ENCODE measurements at regions not wholly inside any gene's neighbourhood (a gene's known extent, or its start where the extent isn't known, plus 50 kb on each side); places are given as distances from the start of the nearest gene placed in this dataset.

DNA sequence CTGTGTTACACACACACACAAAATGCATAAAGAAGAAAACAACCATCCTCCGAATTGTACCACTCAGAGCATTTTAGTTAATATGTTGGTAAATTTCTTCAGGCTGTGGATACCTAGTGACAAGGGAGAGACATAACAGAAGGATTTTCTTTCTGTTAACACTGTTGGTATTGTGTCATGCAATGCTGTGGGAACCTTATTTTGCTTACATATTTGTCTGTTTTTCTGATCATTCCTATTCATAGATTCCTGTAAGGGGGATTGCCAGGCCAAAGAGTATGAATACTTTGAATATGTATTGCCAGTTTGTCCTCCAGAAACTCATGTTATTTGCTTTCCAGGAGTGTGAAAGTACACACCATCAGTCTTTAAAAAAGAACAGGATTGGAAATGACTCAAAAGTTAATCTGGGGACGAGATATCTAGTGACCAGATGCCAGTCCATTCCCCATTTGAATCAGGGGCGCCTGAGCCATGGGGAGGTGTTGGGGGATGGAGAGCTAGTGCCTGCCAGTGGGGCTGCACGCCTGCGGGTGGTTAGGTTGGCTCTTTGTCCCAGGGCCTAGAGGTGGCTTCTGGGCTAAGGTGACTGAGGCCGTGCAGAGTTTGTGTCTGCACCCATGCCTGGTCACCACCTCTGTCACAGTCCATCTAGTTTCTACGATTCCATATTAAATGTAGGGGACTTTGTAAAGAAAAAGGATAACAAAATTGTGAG lies 142.0 kb downstream of the PTPN20 start:
- no peaks in the 10 kb centered on the region for H3K36me3 Mint-ChIP-seq
- DNase-seq (ENCODE audit: low spot score in 2 of 2) = no peak
- no peak for ATAC-seq
- no peak overlapping the region for H3K27ac Mint-ChIP-seq
- H3K9me3 Mint-ChIP-seq = no peaks in the 10 kb centered on the region

DNA sequence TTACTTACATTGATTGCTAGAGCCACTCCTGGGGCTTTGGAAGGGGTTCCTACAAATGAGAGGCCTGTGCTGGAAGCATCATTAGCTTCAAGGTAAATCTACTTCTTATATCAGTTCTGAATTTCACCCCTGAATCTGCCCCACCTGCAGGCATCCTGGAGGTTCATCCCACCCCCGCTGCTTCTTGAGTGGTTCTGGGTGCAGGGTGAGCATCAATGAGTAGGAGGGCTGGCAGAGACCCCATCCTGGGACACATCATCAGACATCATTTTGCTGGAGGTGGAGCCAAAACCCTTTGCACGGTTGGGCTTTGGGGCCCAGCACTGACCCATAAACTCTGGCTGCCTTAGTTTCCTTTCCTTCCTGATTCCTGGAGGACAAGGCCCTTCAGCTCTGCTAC lies 143.7 kb downstream of the PTPN20 start:
- ATAC-seq (no peak), DNase-seq (ENCODE audit: low spot score in 2 of 2) (no peak)
- no peaks in the 10 kb centered on the region for H3K36me3 Mint-ChIP-seq

DNA sequence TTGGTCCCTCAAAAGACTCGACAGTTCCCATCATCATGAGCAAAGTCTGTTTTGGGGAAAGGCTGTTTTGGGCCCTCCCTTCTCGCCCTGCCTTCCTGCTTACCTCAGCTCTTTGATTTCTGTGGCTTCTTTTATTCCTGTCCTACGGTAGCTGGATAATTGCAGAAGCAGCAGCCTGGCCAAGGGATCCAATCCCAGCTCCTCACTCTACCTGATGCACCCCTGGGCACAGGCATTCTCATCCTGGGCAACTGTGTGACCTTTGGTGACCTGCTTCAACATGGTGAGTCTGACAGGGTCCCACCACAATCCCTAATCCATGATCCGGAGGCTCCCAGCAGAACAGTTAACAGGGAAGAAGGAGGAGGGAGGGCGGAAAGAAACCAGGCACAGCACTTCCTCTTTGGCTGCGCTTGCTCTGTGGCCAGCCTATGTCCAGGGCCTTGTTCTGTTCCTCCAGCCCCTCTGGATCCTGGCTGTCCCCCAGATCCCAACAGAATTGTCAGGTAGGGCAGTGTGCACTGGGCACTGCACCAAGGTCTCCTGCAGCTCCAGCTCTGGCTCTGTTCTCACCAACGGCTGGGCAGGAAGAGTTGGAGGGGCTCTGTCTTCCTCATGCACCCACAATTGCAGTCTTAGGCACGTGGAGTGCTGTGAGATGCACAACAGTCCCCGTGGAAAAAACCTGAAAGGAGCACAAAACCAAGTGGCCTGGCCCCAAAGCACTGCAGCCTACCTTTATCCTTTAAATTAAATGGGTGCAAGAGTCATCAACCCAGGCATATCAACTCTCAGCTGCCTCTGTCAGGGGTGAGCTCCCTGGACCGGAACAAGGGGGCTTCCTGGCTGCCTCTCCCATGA lies 144.4 kb downstream of the PTPN20 start:
- no peaks in the 10 kb centered on the region for H3K9me3 Mint-ChIP-seq
- no peak for ATAC-seq
- H3K27ac Mint-ChIP-seq = no peak overlapping the region
- no peak for DNase-seq (ENCODE audit: low spot score in 2 of 2)
- no peaks in the 10 kb centered on the region for H3K36me3 Mint-ChIP-seq

More for the DNA sequence above, 143.7 kb downstream of the PTPN20 start:
- H3K27ac Mint-ChIP-seq = no peak overlapping the region
- H3K9me3 Mint-ChIP-seq = no peaks in the 10 kb centered on the region

DNA sequence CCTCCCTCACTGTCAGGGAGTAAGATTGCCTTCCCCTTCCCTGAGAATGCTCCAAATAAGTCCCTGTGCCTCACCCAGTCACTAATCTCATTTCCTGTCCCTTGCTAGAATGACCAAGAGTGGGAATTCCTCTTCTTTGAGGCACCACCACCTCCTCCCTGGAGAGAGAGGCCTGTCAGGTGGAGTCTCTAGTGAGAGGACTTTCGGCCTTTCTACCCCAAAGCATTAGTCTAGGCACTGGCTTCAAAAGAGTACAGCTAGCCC lies 145.0 kb downstream of the PTPN20 start:
- no peaks in the 10 kb centered on the region for H3K9me3 Mint-ChIP-seq

DNA sequence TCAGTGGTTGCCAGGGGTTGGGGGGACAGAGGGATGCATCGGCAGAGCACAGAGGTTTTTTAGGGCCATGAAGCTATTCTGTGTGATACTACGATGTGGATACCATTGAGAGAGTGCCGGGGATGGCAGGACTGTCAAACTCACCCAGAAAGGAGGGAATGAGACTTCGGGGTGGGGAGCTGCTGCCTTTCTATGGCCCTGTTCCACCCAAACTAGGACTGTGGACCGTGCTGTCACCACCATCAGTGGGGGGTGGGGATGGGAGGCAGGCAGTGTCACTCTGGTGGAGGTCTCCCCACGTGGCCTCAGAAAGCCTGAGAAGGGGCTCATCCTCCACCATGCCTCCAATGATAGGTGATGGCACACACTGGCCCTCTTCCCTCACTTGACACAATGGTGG lies 146.2 kb downstream of the PTPN20 start:
- Mint-ChIP-seq H3K9me3 (no peaks in the 10 kb centered on the region), H3K36me3 (no peaks in the 10 kb centered on the region), H3K27ac (no peak overlapping the region)
- ATAC-seq (no peak), DNase-seq (ENCODE audit: low spot score in 2 of 2) (no peak)

More for the DNA sequence above, 145.0 kb downstream of the PTPN20 start:
- DNase-seq (ENCODE audit: low spot score in 2 of 2) = no peak
- no peak for ATAC-seq
- no peak overlapping the region for H3K27ac Mint-ChIP-seq
- H3K36me3 Mint-ChIP-seq = no peaks in the 10 kb centered on the region

DNA sequence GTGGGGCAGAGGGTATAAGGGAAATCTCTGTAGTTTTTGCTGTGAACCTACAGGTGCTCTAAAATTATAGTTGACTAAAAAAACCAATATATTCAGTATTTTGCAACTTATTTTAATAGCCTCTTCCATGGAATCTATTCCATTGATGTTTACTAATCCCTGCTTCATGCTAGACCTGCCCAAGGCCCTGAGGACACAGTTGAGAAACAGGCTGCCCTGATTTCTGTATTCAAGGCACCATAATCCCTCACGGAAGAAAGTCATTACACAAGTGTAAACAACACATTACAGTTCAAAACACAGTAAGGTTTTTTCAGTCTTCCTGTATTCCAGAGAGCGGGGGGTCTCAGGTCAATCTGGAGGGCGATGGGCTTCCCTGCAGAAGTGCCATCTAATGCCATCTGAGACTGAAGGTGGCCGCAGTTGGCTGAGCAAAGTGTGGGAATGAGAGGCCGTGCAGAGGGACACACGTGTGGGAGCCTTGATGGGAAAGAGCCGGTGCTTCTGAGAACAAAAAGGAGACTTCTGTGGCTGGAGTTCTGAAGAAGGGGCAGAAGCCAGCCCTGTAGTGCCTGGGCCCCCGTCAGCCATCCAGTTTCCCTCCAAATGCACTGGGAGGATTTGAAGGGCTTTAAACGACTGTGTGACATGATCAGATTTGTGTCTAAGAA lies 146.9 kb downstream of the PTPN20 start:
- Mint-ChIP-seq H3K36me3 (no peaks in the 10 kb centered on the region), H3K9me3 (no peaks in the 10 kb centered on the region), H3K27ac (no peak overlapping the region)
- no peak for DNase-seq (ENCODE audit: low spot score in 2 of 2)
- ATAC-seq = no peak

DNA sequence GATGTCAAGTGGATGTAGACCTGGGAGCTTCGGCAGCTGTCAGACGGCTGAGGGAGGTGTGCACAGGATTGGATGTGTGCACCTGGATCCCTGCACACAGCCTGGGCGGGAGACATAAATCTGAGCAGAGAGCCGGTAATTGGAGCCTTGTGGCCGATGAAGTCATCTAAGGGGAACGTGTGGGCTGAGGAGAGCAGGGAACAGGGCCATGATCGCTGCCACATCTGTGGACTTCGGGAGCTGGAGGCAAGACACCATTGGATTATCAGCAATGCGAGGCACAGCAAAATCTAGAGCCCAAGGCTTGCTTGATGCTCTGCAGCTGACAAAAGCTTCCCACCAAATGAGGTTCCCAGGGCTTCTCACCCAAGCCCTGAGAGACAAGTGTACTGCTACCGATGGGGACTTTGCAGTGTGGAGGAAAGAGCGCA lies 147.7 kb downstream of the PTPN20 start:
- H3K36me3 Mint-ChIP-seq = no peaks in the 10 kb centered on the region
- DNase-seq (ENCODE audit: low spot score in 2 of 2) = no peak
- H3K27ac Mint-ChIP-seq = peak overlapping the region in 1 of 2 donors; percentile 2
- no peaks in the 10 kb centered on the region for H3K9me3 Mint-ChIP-seq
- ATAC-seq = no peak

DNA sequence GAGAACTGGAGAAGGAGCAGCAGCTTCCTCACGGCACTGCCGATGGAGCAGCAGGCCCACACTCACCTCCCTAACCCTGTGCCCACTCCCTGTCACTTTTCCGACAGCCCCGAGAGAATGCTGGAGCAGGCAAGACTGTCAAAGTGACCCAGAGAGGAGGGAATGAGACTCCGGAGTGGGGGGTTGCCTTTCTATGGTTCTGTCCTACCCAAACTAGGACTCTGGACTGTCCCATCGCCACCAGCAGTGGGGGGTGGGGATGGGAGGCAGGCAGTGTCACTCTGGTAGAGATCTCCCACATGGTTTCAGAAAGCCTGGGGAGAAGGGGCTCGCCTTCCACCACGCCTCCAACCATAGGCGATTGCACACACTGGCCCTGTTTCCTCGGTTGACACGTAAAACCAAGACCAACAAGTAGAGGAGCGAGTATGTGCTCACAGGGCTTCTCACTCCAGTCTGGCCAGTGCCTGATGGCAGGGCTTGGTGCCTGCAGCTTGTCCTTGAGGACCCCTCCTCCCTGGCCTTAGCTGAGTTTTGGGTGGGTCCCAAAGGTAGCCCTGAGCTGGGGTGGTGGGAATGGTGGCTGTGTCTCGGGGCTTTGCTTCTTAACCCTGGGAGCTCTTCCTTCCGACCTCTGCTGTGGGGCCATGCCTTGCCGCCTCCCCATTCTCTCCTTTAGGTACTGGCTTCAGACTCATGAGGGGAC lies 148.5 kb downstream of the PTPN20 start:
- Mint-ChIP-seq H3K36me3 (no peaks in the 10 kb centered on the region), H3K27ac (no peak overlapping the region), H3K9me3 (no peaks in the 10 kb centered on the region)
- no peak for ATAC-seq
- DNase-seq (ENCODE audit: low spot score in 2 of 2) = no peak

DNA sequence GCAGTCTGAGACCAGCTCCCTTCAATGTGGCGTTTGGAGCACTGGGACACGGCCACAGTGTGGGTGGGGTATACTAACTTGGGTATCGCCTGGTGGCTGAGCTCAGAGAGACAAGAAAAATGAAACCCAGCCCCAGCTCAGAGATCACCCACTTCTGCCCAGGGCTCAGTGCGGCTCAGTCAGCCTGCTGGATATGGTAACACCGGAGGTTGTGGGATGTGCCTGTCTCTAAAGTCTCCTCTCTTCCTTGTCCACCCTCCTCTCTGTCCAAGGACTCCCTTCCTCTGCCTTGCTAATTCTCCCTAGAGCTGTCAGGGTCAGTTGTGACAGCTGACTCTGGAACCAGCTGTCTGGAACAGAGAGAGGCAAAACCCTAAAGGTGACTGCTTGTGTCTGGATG lies 149.1 kb downstream of the PTPN20 start:
- Mint-ChIP-seq H3K9me3 (no peaks in the 10 kb centered on the region), H3K36me3 (no peaks in the 10 kb centered on the region), H3K27ac (no peak overlapping the region)
- ATAC-seq = no peak
- DNase-seq (ENCODE audit: low spot score in 2 of 2) = no peak

DNA sequence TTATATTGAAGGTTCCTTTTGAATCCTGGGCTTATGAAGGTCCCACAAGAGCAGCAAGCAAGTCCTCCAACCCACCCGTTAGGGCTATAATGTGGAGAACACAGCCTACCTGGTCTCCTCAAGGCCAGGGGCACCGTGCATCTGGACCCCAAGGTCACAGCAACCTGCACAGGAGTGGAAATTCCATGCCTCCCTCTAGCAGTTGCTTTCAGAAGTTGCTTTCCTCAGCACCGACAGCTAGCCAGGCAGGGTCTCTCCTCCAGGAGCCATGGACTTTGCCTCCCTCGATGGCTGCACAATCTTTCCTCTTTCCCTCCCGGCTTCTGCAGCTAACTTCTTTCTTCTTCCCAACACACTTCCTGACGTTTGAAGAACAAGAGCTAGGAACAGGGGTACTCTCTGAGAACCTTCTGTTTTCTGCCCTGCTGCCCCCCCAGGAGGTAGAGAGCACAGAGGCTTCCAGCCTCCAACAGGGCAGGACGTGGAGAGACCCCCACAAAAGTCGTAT lies 149.8 kb downstream of the PTPN20 start:
- no peak for ATAC-seq
- no peaks in the 10 kb centered on the region for H3K36me3 Mint-ChIP-seq

DNA sequence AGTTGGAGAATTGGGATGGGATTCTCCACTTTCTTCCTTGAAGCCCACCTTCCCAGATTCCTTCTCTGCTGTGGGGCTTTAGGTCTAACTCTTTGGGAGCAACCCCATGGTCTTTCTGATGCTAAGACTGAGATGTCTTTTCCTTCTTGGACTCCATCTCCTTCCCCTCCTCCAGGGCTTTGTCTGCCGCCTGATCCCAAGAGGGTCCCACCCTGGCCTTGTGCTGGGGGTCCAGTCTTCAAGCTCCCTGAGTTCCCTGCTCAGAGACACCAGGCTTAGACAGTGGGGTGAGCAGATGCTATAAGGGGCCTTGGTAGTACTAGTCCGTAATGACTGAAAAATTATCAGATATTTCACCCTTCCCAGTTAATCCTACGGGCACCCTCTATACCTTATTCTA lies 150.5 kb downstream of the PTPN20 start:
- ATAC-seq (no peak), DNase-seq (ENCODE audit: low spot score in 2 of 2) (no peak)
- Mint-ChIP-seq H3K36me3 (no peaks in the 10 kb centered on the region), H3K27ac (no peak overlapping the region), H3K9me3 (no peaks in the 10 kb centered on the region)

More for the DNA sequence above, 149.8 kb downstream of the PTPN20 start:
- H3K27ac Mint-ChIP-seq = no peak overlapping the region
- H3K9me3 Mint-ChIP-seq = no peaks in the 10 kb centered on the region
- no peak for DNase-seq (ENCODE audit: low spot score in 2 of 2)

DNA sequence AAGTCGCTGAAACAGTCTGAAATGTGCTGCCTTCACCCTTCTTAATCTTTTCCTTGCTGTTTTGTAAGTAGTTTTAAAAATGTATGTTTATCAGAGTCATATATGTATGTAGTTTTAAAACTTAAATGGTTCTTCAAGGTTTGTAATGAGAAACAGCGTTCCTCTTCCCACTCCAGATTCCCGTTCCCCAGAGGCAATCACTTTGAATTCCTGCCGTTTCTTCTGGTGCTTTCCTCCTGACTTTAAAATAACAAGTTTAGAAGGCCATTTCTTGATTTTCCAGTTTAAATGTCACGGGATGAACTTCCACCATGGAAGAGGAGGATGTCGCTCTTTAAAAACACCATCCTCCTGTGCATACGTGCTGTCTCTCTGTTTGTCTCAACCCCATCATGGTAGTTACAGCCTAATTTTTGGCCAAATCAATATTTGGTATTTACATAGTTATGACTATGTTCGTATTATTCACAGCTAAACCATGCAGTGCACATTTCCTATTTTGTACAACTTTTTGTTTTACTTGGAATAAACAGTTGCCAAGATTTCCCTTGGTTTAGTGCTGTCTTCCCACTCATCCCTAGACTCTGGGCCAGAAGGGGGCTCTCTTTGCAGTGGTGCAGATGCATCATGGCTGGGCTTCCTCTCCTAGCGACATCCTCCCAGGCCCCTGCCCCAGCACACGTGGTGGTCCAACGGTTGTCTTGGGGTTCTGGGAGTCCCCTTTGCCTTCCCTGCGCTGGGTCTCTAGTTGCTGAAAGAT lies 151.4 kb downstream of the PTPN20 start:
- Mint-ChIP-seq H3K36me3 (no peaks in the 10 kb centered on the region), H3K9me3 (no peaks in the 10 kb centered on the region), H3K27ac (no peak overlapping the region)
- DNase-seq (ENCODE audit: low spot score in 2 of 2) = no peak
- ATAC-seq = no peak

DNA sequence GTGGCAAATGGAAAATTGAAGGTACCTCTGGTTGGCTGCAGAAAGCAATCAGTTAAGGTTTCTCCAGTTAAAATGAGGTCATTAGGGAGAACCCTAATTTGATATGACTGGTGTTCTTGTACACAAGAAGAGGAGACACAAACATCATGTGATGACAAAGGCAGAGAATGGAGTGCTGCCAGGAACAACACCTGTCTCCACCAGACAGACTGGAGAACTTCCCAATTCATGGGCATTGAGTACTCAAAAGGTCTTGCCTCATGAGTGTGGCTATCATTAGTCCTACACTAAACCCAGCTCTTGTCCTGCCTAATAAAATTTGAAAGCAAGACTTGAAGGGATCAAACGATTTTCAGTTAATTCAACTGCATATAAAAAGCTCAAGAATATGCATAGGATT lies 152.6 kb downstream of the PTPN20 start:
- DNase-seq (ENCODE audit: low spot score in 2 of 2) = no peak
- ATAC-seq = no peak
- no peak overlapping the region for H3K27ac Mint-ChIP-seq
- H3K36me3 Mint-ChIP-seq = no peaks in the 10 kb centered on the region
- no peaks in the 10 kb centered on the region for H3K9me3 Mint-ChIP-seq

DNA sequence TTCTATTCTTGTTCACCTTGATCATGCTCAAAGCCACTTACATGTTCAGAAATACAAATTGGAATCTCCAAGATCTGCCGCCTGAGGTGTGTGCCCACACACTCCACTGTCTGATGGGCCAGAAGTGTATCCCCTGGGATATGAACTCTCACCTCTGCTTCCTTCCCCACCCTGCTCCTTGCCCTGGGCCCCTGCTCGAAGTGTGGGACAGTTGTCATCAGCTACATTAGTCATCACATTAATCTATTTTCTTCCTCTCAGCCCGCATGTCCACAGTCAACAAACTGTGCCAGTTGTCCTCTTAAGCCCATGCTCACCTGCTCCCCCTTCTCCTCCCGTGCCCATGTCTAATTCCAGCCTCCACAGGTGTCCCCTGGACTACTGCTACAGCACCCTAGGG lies 154.7 kb downstream of the PTPN20 start:
- Mint-ChIP-seq H3K36me3 (no peaks in the 10 kb centered on the region), H3K9me3 (no peaks in the 10 kb centered on the region), H3K27ac (no peak overlapping the region)
- ATAC-seq (no peak), DNase-seq (ENCODE audit: low spot score in 2 of 2) (no peak)

DNA sequence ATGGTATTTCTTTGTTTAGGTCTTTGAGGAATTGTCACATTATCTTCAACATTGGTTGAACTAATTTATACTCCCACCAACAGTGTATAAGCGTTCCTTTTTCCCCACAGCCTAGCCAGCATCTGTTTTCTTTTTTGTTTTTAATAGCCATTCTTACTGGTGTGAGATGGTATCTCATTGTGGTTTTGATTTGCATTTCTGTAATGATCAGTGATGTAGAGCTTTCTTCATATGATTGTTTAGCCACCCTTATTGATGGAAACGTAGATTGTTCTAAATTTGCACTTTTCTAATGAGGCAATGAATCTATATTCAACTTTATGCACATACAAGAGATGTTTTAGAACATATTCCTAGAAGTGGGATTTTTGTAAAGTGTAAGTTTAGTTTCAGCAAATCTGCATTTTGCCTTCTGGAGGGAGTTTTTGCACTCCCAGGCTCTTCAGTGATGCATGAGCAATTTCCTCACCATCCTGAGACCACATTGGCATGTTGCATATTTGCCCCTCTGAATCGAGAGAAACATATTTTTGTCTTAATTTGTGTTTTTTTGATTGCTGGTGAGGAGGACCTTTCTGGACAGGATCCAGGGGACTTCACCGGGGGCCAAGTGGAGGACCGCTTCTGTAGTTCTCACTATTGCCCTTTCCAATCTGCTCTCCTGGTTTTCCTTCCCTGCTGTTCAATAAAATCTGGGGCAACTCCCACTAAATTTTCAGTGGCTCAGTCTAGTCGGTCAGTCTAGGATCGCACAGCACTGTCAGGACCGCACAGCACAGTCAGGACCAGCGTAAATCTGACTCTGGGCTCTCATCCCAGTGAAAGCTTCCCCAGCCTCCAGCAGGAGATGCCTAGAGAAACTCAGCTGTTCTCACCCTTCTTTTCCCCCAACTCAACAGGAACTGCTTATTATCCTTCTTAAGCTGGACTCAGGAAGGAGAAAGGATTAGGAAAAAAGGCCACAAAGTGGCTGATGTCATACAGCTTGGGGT lies 157.0 kb downstream of the PTPN20 start:
- ATAC-seq = no peak
- no peak overlapping the region for H3K27ac Mint-ChIP-seq
- H3K9me3 Mint-ChIP-seq = no peaks in the 10 kb centered on the region
- DNase-seq (ENCODE audit: low spot score in 2 of 2) = no peak
- no peaks in the 10 kb centered on the region for H3K36me3 Mint-ChIP-seq
